ENCODE measurements at regions not wholly inside any gene's neighbourhood (a gene's known extent, or its start where the extent isn't known, plus 50 kb on each side); places are given as distances from the start of the nearest gene placed in this dataset.
"Not testable (repeated sequence)": the region's sequence is repeated elsewhere in the genome, so short reads cannot be mapped to it uniquely, and the experiment has no call there.

GRCh38 chr3:118765636-118766305 lies 268.9 kb downstream of the IGSF11 start:
- no peak for DNase-seq

GRCh38 chr3:118766306-118766669 lies 268.4 kb downstream of the IGSF11 start:
- no peak for DNase-seq

GRCh38 chr3:118772036-118772435 lies 262.6 kb downstream of the IGSF11 start:
- no peak for DNase-seq

- DNase-seq, result no peak
These were observed 262.1 kb downstream of the IGSF11 start for GRCh38 chr3:118772547-118773011.

GRCh38 chr3:118775021-118775420 lies 259.6 kb downstream of the IGSF11 start:
- DNase-seq, result no peak

GRCh38 chr3:118778201-118778600 lies 256.4 kb downstream of the IGSF11 start:
- no peak for DNase-seq

GRCh38 chr3:118781232-118781631 lies 253.4 kb downstream of the IGSF11 start:
- DNase-seq, result no peak

- no peak for DNase-seq
These were observed 252.8 kb downstream of the IGSF11 start for GRCh38 chr3:118781839-118782238.

- DNase-seq, result no peak
These were observed 251.9 kb downstream of the IGSF11 start for GRCh38 chr3:118782755-118783202.

GRCh38 chr3:118785415-118785814 lies 249.2 kb downstream of the IGSF11 start:
- DNase-seq, result no peak

- no peak for DNase-seq
These were observed 243.4 kb downstream of the IGSF11 start for GRCh38 chr3:118791246-118791645.

- no peak for DNase-seq
These were observed 242.5 kb downstream of the IGSF11 start for GRCh38 chr3:118792191-118792590.

GRCh38 chr3:118793176-118793575 lies 241.5 kb downstream of the IGSF11 start:
- no peak for DNase-seq

GRCh38 chr3:118799303-118799702 lies 235.3 kb downstream of the IGSF11 start:
- DNase-seq, result no peak

- DNase-seq, result no peak
These were observed 232.7 kb downstream of the IGSF11 start for GRCh38 chr3:118801899-118802298.

- DNase-seq, result no peak
These were observed 232.1 kb downstream of the IGSF11 start for GRCh38 chr3:118802325-118803095.

GRCh38 chr3:118803096-118803476 lies 231.6 kb downstream of the IGSF11 start:
- no peak for DNase-seq

GRCh38 chr3:118805007-118805406 lies 229.6 kb downstream of the IGSF11 start:
- DNase-seq, result no peak

- DNase-seq, result no peak
These were observed 228.2 kb downstream of the IGSF11 start for GRCh38 chr3:118806423-118806822.

GRCh38 chr3:118807349-118807748 lies 227.3 kb downstream of the IGSF11 start:
- DNase-seq, result not testable (repeated sequence)

GRCh38 chr3:118808723-118809122 lies 225.9 kb downstream of the IGSF11 start:
- DNase-seq, result no peak

GRCh38 chr3:118809696-118810498 lies 224.7 kb downstream of the IGSF11 start:
- DNase-seq, result no peak

GRCh38 chr3:118810499-118811035 lies 224.1 kb downstream of the IGSF11 start:
- DNase-seq, result no peak
